ENCODE measurements at regions not wholly inside any gene's neighbourhood (a gene's known extent, or its start where the extent isn't known, plus 50 kb on each side); places are given as distances from the start of the nearest gene placed in this dataset.

- H4K20me1 ChIP-seq (ENCODE audit: insufficient read depth), result no peaks in the 10 kb centered on the region
- H3K27me3 ChIP-seq (ENCODE audit: insufficient read depth, low read depth, low read length), result no peaks in the 10 kb centered on the region
- H3K9me2 ChIP-seq (ENCODE audit: insufficient read depth, low read length), result no peaks in the 10 kb centered on the region
- no peak overlapping the region for H3K9ac ChIP-seq (ENCODE audit: low read length)
- no peak overlapping the region for H3K4me3 ChIP-seq (ENCODE audit: low read length)
- no peaks in the 10 kb centered on the region for H3K79me2 ChIP-seq (replicated peaks; ENCODE audit: insufficient read depth, low read length)
- TF ChIP-seq MXI1 (conservative IDR thresholded peaks at IDR 0.05; ENCODE audit: poor library complexity, severe bottlenecking) (no peak), EZH2 (IDR thresholded peaks at IDR 0.05; ENCODE audit: borderline replicate concordance, insufficient read depth, low read length, poor library complexity, severe bottlenecking) (no peak), RAD21 (conservative IDR thresholded peaks at IDR 0.05) (no peak), TAF1 (IDR thresholded peaks at IDR 0.05; ENCODE audit: low read depth) (no peak), POLR2AphosphoS5 (IDR thresholded peaks at IDR 0.05) (no peak), SMC3 (conservative IDR thresholded peaks at IDR 0.05; ENCODE audit: poor library complexity) (no peak), EP300 (conservative IDR thresholded peaks at IDR 0.05; ENCODE audit: poor library complexity, severe bottlenecking) (no peak), REST (IDR thresholded peaks at IDR 0.05; ENCODE audit: borderline replicate concordance) (no peak)
- H3K36me3 ChIP-seq (ENCODE audit: insufficient read depth, low read length), result no peaks in the 10 kb centered on the region
- no peak overlapping the region for H3K4me2 ChIP-seq (ENCODE audit: low read length)
- H3K9me3 ChIP-seq (ENCODE audit: low read length), result no peaks in the 10 kb centered on the region
- H3K27ac ChIP-seq (ENCODE audit: low read length), result no peak overlapping the region
- H2AFZ ChIP-seq (ENCODE audit: low read depth, low read length), result no peak overlapping the region
- no peaks in the 10 kb centered on the region for H3F3A ChIP-seq (ENCODE audit: insufficient read depth, low read length, poor library complexity, severe bottlenecking)
Observed at GRCh38 chr14:101032433-101032832, 128.9 kb upstream of the RTL1 start.

GRCh38 chr14:101033006-101033405 is 129.5 kb upstream of the RTL1 start:
- Histone ChIP-seq H3K9ac (ENCODE audit: low read length) (no peak overlapping the region), H2AFZ (ENCODE audit: low read depth, low read length) (no peak overlapping the region), H4K20me1 (ENCODE audit: insufficient read depth) (no peaks in the 10 kb centered on the region), H3K4me3 (ENCODE audit: low read length) (no peak overlapping the region), H3K36me3 (ENCODE audit: insufficient read depth, low read length) (no peaks in the 10 kb centered on the region), H3K4me2 (ENCODE audit: low read length) (no peak overlapping the region), H3K79me2 (replicated peaks; ENCODE audit: insufficient read depth, low read length) (no peaks in the 10 kb centered on the region), H3K9me3 (ENCODE audit: low read length) (no peaks in the 10 kb centered on the region), H3K27me3 (ENCODE audit: insufficient read depth, low read depth, low read length) (no peaks in the 10 kb centered on the region), H3K9me2 (ENCODE audit: insufficient read depth, low read length) (no peaks in the 10 kb centered on the region), H3F3A (ENCODE audit: insufficient read depth, low read length, poor library complexity, severe bottlenecking) (no peaks in the 10 kb centered on the region), H3K27ac (ENCODE audit: low read length) (no peak overlapping the region)
- TF ChIP-seq EZH2 (IDR thresholded peaks at IDR 0.05; ENCODE audit: borderline replicate concordance, insufficient read depth, low read length, poor library complexity, severe bottlenecking) (no peak), CTCF (IDR thresholded peaks at IDR 0.05; ENCODE audit: poor library complexity, severe bottlenecking) (no peak)

All from neural cell (in vitro differentiated cells).